B cell (primary cell): ENCODE measurements at regions not wholly inside any gene's neighbourhood (a gene's known extent, or its start where the extent isn't known, plus 50 kb on each side); places are given as distances from the start of the nearest gene placed in this dataset.

ENCODE experiments used
- EZH2 ChIP-seq: IDR thresholded peaks from 2 replicates; pipeline ENCODE4 v1.6.1; 2012; ENCODE audit warnings: borderline replicate concordance, low read depth, mild to moderate bottlenecking, moderate library complexity, low read length; ENCODE audit not compliant: insufficient read depth, poor library complexity, severe bottlenecking
- TF ChIP-seq, protein P1 (sequence below): fragments of 200-600 bp; IDR thresholded peaks from one replicate; pipeline ENCODE4 v1.8.0; 2022; ENCODE audit warnings: antibody characterized with exemption, mild to moderate bottlenecking

DNA sequence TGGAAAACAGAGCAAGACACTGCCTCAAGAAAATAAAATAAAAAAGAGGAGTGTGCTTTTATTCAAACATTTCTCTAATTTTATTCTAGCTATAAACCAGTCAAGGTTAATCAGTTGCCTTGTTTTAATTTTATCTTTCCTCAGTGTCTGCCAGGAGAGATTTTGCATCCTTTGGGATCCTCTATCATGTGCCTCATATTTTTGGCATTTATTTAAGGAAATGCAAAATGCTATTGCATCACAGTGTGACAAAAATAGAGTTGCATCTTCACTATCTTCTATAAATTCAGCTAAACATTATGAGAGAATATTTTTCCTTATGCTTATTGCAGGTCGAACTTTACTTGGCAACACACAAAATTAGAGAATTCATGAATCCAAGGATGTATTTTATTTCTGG is 639.0 kb upstream of the KLF12 start:
- TF ChIP-seq, protein P1, sequence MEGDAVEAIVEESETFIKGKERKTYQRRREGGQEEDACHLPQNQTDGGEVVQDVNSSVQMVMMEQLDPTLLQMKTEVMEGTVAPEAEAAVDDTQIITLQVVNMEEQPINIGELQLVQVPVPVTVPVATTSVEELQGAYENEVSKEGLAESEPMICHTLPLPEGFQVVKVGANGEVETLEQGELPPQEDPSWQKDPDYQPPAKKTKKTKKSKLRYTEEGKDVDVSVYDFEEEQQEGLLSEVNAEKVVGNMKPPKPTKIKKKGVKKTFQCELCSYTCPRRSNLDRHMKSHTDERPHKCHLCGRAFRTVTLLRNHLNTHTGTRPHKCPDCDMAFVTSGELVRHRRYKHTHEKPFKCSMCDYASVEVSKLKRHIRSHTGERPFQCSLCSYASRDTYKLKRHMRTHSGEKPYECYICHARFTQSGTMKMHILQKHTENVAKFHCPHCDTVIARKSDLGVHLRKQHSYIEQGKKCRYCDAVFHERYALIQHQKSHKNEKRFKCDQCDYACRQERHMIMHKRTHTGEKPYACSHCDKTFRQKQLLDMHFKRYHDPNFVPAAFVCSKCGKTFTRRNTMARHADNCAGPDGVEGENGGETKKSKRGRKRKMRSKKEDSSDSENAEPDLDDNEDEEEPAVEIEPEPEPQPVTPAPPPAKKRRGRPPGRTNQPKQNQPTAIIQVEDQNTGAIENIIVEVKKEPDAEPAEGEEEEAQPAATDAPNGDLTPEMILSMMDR, result no peak
- no peak for TF ChIP-seq EZH2
